ENCODE measurements at regions not wholly inside any gene's neighbourhood (a gene's known extent, or its start where the extent isn't known, plus 50 kb on each side); places are given as distances from the start of the nearest gene placed in this dataset.

DNA sequence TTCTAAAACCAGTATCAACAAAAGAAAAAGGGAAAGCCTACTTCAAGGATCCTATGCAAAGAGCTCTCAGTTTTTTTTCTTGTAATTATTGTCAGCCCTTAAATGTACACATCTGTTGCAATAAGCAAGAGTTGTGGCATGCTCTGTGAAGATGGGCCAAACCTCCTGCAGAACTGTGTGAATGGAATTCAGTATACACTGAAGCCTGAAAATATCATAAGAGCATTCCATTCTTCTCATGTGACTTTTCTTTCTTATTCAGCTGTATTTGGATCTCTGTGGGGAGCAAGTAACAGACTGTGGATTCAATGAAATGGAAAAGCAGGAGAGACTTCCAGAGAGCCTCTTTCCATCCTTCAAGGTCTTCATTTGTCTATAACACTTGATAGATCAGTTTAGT, 130.7 kb downstream of the SAMD9 start:
- Histone ChIP-seq H3K9me3 (ENCODE audit: low read length) (no peaks in the 10 kb centered on the region), H3K4me3 (ENCODE audit: low read depth, low read length, poor library complexity, severe bottlenecking) (no peak overlapping the region), H3K9me2 (ENCODE audit: insufficient read depth, low read length) (no peaks in the 10 kb centered on the region), H3K4me1 (ENCODE audit: insufficient read depth, low read length, poor library complexity, severe bottlenecking) (no peaks in the 10 kb centered on the region), H4K20me1 (ENCODE audit: insufficient read depth, low read length) (no peaks in the 10 kb centered on the region), H3K4me2 (ENCODE audit: low read length) (no peak overlapping the region), H3K36me3 (ENCODE audit: insufficient read depth, low read length) (no peaks in the 10 kb centered on the region), H2AFZ (ENCODE audit: low read length) (no peak overlapping the region), H3K27ac (ENCODE audit: low read depth, low read length, poor library complexity, severe bottlenecking) (no peak overlapping the region), H3K79me2 (ENCODE audit: insufficient read depth, low read depth, low read length) (no peaks in the 10 kb centered on the region)
- ChIA-PET CTCF (ENCODE audit: unreplicated experiment) (no interaction called here), POLR2A (interaction anchor here (0.8 to 1.0 kb wide), 2 partner anchors 24 to 98 kb away, joined by 3 read pairs; no protein-coding TSS in a partner anchor)
- no peak for DNase-seq (ENCODE audit: low spot score)
- no TSS peak for BruUV-seq (replicated peaks)
- TF ChIP-seq, protein P1, sequence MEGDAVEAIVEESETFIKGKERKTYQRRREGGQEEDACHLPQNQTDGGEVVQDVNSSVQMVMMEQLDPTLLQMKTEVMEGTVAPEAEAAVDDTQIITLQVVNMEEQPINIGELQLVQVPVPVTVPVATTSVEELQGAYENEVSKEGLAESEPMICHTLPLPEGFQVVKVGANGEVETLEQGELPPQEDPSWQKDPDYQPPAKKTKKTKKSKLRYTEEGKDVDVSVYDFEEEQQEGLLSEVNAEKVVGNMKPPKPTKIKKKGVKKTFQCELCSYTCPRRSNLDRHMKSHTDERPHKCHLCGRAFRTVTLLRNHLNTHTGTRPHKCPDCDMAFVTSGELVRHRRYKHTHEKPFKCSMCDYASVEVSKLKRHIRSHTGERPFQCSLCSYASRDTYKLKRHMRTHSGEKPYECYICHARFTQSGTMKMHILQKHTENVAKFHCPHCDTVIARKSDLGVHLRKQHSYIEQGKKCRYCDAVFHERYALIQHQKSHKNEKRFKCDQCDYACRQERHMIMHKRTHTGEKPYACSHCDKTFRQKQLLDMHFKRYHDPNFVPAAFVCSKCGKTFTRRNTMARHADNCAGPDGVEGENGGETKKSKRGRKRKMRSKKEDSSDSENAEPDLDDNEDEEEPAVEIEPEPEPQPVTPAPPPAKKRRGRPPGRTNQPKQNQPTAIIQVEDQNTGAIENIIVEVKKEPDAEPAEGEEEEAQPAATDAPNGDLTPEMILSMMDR (conservative IDR thresholded peaks at IDR 0.05; ENCODE audit: low read length), result no peak
- no peak for TF ChIP-seq EZH2phosphoT487 (IDR thresholded peaks at IDR 0.05; ENCODE audit: borderline replicate concordance, low read depth, low read length)
- intact Hi-C loops (cut with micrococcal nuclease; ENCODE audit: unreplicated experiment), result no loop called here

DNA sequence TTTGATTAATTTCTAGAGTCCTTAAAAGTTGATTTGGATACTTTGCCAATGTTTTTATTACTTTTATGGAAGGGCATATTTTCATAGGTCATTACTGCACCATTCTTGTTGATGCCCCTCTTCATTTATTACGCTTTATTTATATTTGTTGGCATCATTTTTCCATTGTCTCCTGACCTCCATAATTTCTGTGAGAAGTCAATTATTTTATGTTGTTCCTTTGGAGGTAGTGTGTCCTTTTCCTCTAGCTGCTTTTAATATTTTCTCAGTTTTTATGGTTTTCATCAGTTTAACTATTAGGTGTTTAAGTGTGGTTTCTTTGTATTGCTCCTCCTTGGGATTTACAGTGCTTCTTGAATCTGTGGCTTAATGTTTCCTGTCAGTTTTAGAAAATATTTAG, 134.9 kb downstream of the SAMD9 start:
- H3K27ac ChIP-seq (ENCODE audit: low read depth, low read length, poor library complexity, severe bottlenecking), result no peak overlapping the region
- ChIA-PET CTCF (ENCODE audit: unreplicated experiment) (no interaction called here), POLR2A (interaction anchor here (0.6 kb wide), 1 partner anchor 32 kb away, joined by 3 read pairs; no protein-coding TSS in a partner anchor)
- BruUV-seq (replicated peaks), result no TSS peak
- no peak for DNase-seq (ENCODE audit: low spot score)
- H2AFZ ChIP-seq (ENCODE audit: low read length), result no peak overlapping the region
- no peaks in the 10 kb centered on the region for H3K36me3 ChIP-seq (ENCODE audit: insufficient read depth, low read length)
- H3K4me2 ChIP-seq (ENCODE audit: low read length), result no peak overlapping the region
- intact Hi-C loops (cut with micrococcal nuclease; ENCODE audit: unreplicated experiment), result no loop called here
- no peaks in the 10 kb centered on the region for H3K4me1 ChIP-seq (ENCODE audit: insufficient read depth, low read length, poor library complexity, severe bottlenecking)
- H4K20me1 ChIP-seq (ENCODE audit: insufficient read depth, low read length), result no peaks in the 10 kb centered on the region
- no peaks in the 10 kb centered on the region for H3K79me2 ChIP-seq (ENCODE audit: insufficient read depth, low read depth, low read length)
- H3K9me2 ChIP-seq (ENCODE audit: insufficient read depth, low read length), result no peaks in the 10 kb centered on the region
- no peak for TF ChIP-seq EZH2phosphoT487 (IDR thresholded peaks at IDR 0.05; ENCODE audit: borderline replicate concordance, low read depth, low read length)
- TF ChIP-seq, protein P1 (conservative IDR thresholded peaks at IDR 0.05; ENCODE audit: low read length), result no peak
- H3K4me3 ChIP-seq (ENCODE audit: low read depth, low read length, poor library complexity, severe bottlenecking), result no peak overlapping the region
- H3K9me3 ChIP-seq (ENCODE audit: low read length), result no peaks in the 10 kb centered on the region

DNA sequence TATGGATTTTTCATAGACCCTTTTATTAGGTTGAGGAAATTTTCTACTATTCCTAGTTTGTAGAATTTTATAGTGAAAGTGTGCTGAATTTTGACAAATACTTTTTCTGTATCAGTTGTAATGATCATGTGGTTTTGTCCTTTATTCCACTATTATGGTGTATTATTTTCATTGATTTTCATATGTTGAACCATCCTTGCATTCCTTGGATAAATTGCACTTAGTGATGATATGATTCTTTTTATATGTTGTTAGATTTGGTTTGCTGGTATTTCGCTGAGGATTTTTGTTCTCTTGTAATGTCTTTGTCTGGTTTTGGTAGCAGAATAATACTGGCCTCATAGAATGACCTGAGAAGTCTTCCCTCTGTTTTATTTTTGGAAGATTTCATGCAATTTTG, 140.6 kb upstream of the CDK6 start:
- TF ChIP-seq, protein P1 (conservative IDR thresholded peaks at IDR 0.05; ENCODE audit: low read length), result no peak
- TF ChIP-seq EZH2phosphoT487 (IDR thresholded peaks at IDR 0.05; ENCODE audit: borderline replicate concordance, low read depth, low read length), result no peak
- Histone ChIP-seq H3K36me3 (ENCODE audit: insufficient read depth, low read length) (no peaks in the 10 kb centered on the region), H3K4me3 (ENCODE audit: low read depth, low read length, poor library complexity, severe bottlenecking) (no peak overlapping the region), H3K27ac (ENCODE audit: low read depth, low read length, poor library complexity, severe bottlenecking) (no peak overlapping the region), H3K9me2 (ENCODE audit: insufficient read depth, low read length) (no peaks in the 10 kb centered on the region), H3K4me1 (ENCODE audit: insufficient read depth, low read length, poor library complexity, severe bottlenecking) (no peaks in the 10 kb centered on the region), H4K20me1 (ENCODE audit: insufficient read depth, low read length) (no peaks in the 10 kb centered on the region), H2AFZ (ENCODE audit: low read length) (no peak overlapping the region), H3K4me2 (ENCODE audit: low read length) (no peak overlapping the region), H3K9me3 (ENCODE audit: low read length) (0 out of 2 replicates have a peak, but pooled peaks cover 5% of the 10 kb centered on the region), H3K79me2 (ENCODE audit: insufficient read depth, low read depth, low read length) (no peaks in the 10 kb centered on the region)
- intact Hi-C loops (cut with micrococcal nuclease; ENCODE audit: unreplicated experiment), result no loop called here
- no TSS peak for BruUV-seq (replicated peaks)
- DNase-seq (ENCODE audit: low spot score), result no peak
- ChIA-PET CTCF (ENCODE audit: unreplicated experiment) (no interaction called here), POLR2A (no interaction called here)
